NCI-H2171 (cell line): ENCODE measurements at regions not wholly inside any gene's neighbourhood (a gene's known extent, or its start where the extent isn't known, plus 50 kb on each side); places are given as distances from the start of the nearest gene placed in this dataset.
"Not testable (repeated sequence)": the region's sequence is repeated elsewhere in the genome, so short reads cannot be mapped to it uniquely, and the experiment has no call there.

Source experiments
- DNase-seq: peaks from one replicate; lab custom pipeline; 2025; lab: John Stamatoyannopoulos, UW

GRCh38 chr3:66552846-66553245 is 52.0 kb upstream of the LRIG1 start:
- no peak for DNase-seq

GRCh38 chr3:66553441-66554113 is 52.8 kb upstream of the LRIG1 start:
- DNase-seq, result no peak

GRCh38 chr3:66554178-66554577 is 53.4 kb upstream of the LRIG1 start:
- DNase-seq, result no peak

- peak; percentile 29 for DNase-seq
These were observed 54.5 kb upstream of the LRIG1 start for GRCh38 chr3:66555214-66555844.

- no peak for DNase-seq
These were observed 56.3 kb upstream of the LRIG1 start for GRCh38 chr3:66557170-66557569.

- DNase-seq, result not testable (repeated sequence)
These were observed 59.1 kb upstream of the LRIG1 start for GRCh38 chr3:66559924-66560323.

- DNase-seq, result no peak
These were observed 60.5 kb upstream of the LRIG1 start for GRCh38 chr3:66561367-66561766.

GRCh38 chr3:66565301-66565700 is 64.5 kb upstream of the LRIG1 start:
- DNase-seq, result no peak

GRCh38 chr3:66567077-66567476 is 66.3 kb upstream of the LRIG1 start:
- DNase-seq, result no peak

- no peak for DNase-seq
These were observed 71.4 kb upstream of the LRIG1 start for GRCh38 chr3:66572090-66572675.

GRCh38 chr3:66572938-66573710 is 72.3 kb upstream of the LRIG1 start:
- DNase-seq, result no peak

- DNase-seq, result no peak
These were observed 73.3 kb upstream of the LRIG1 start for GRCh38 chr3:66574091-66574490.

GRCh38 chr3:66577426-66578203 is 76.8 kb upstream of the LRIG1 start:
- no peak for DNase-seq

GRCh38 chr3:66581256-66581655 is 80.4 kb upstream of the LRIG1 start:
- DNase-seq, result no peak

- DNase-seq, result no peak
These were observed 82.0 kb upstream of the LRIG1 start for GRCh38 chr3:66582721-66583423.

- DNase-seq, result no peak
These were observed 82.7 kb upstream of the LRIG1 start for GRCh38 chr3:66583424-66584040.

GRCh38 chr3:66585520-66586095 is 84.8 kb upstream of the LRIG1 start:
- DNase-seq, result no peak

GRCh38 chr3:66586853-66587252 is 86.0 kb upstream of the LRIG1 start:
- no peak for DNase-seq

GRCh38 chr3:66588340-66588847 is 87.6 kb upstream of the LRIG1 start:
- no peak for DNase-seq

GRCh38 chr3:66592016-66592761 is 91.4 kb upstream of the LRIG1 start:
- DNase-seq, result no peak
